IMR-90 (cell line): ENCODE measurements at regions not wholly inside any gene's neighbourhood (a gene's known extent, or its start where the extent isn't known, plus 50 kb on each side); places are given as distances from the start of the nearest gene placed in this dataset.

Experiments used
- ATAC-seq: fragments of 200-7000 bp; cut with Tn5 transposase; 2 replicates; pipeline ENCODE4 v1.9.1; 2020; ENCODE audit warnings: low read depth, mild to moderate bottlenecking, moderate library complexity
- BruUV-seq: library from RNA; stranded (reverse); fragments of 400-500 nt; replicated peaks from 2 replicates; lab custom pipeline; 2021; lab: Mats Ljungman, UMichigan
- CTCF ChIA-PET: fragments of 300-600 bp; formaldehyde crosslinking; extraction: SDS; loops from one replicate; lab custom pipeline; 2021; ENCODE audit warnings: antibody characterized with exemption; lab: Yijun Ruan, JAX
- POLR2A ChIA-PET: fragments of 300-600 bp; sonication (Branson Sonifier 250); formaldehyde crosslinking; loops from one replicate; lab custom pipeline; 2022; ENCODE audit warnings: antibody characterized with exemption; ENCODE audit not compliant: unreplicated experiment; lab: Charles Lee
- DNase-seq: peaks from one replicate; pipeline ENCODE4 v3.0.0; 2013
- H2AFZ ChIP-seq: replicated peaks from 2 replicates; pipeline ENCODE3; 2013; ENCODE audit warnings: low read length, mild to moderate bottlenecking; ENCODE audit not compliant: poor library complexity
- H2AK5ac ChIP-seq: 2 replicates; pipeline ENCODE4 v1.6.1; 2013; ENCODE audit warnings: low read depth, low read length, inconsistent platforms
- H2AK9ac ChIP-seq: replicated peaks from 2 replicates; pipeline ENCODE3; 2013; ENCODE audit warnings: mild to moderate bottlenecking, low read depth, low read length, moderate library complexity; ENCODE audit not compliant: poor library complexity
- H2BK120ac ChIP-seq: 2 replicates; pipeline ENCODE4 v1.6.1; 2013; ENCODE audit warnings: low read depth, low read length, inconsistent platforms
- H2BK15ac ChIP-seq: 3 replicates; pipeline ENCODE4 v1.6.1; 2013; ENCODE audit warnings: low read depth, low read length, inconsistent platforms
- H2BK20ac ChIP-seq: 2 replicates; pipeline ENCODE4 v1.6.1; 2013; ENCODE audit warnings: low read depth, mild to moderate bottlenecking, inconsistent platforms, low read length, moderate library complexity
- H2BK5ac ChIP-seq: 2 replicates; pipeline ENCODE4 v1.6.1; 2013; ENCODE audit warnings: mild to moderate bottlenecking, low read depth, low read length, inconsistent platforms; ENCODE audit not compliant: poor library complexity, severe bottlenecking
- H3K14ac ChIP-seq: replicated peaks from 2 replicates; pipeline ENCODE4 v1.6.1; 2013; ENCODE audit warnings: low read depth, low read length, inconsistent platforms
- H3K18ac ChIP-seq: 2 replicates; pipeline ENCODE4 v1.6.1; 2013; ENCODE audit warnings: low read depth, low read length, control low read depth
- H3K23ac ChIP-seq: 2 replicates; pipeline ENCODE4 v1.6.1; 2013; ENCODE audit warnings: low read depth, low read length, inconsistent platforms
- H3K27ac ChIP-seq: 2 replicates; pipeline ENCODE4 v1.5.1; 2013; ENCODE audit warnings: mild to moderate bottlenecking, control low read depth, low read length; ENCODE audit not compliant: insufficient read depth
- H3K27me3 ChIP-seq: 2 replicates; pipeline ENCODE4 v1.6.1; 2013; ENCODE audit warnings: low read length; ENCODE audit not compliant: control insufficient read depth, insufficient read depth
- H3K36me3 ChIP-seq: 2 replicates; pipeline ENCODE4 v1.6.1; 2013; ENCODE audit warnings: low read length, mixed read lengths; ENCODE audit not compliant: control insufficient read depth, insufficient read depth
- H3K4ac ChIP-seq: 2 replicates; pipeline ENCODE4 v1.6.1; 2013; ENCODE audit warnings: low read depth, low read length, inconsistent platforms
- H3K4me1 ChIP-seq: 2 replicates; pipeline ENCODE4 v1.6.1; 2013; ENCODE audit warnings: low read length, mixed read lengths; ENCODE audit not compliant: control insufficient read depth, insufficient read depth
- H3K4me2 ChIP-seq: 2 replicates; pipeline ENCODE4 v1.6.1; 2013; ENCODE audit warnings: low read depth, mild to moderate bottlenecking, control low read depth, low read length, moderate library complexity
- H3K4me3 ChIP-seq: 2 replicates; pipeline ENCODE4 v1.5.1; 2013; ENCODE audit warnings: low read depth, mild to moderate bottlenecking, control low read depth, low read length, moderate library complexity; ENCODE audit not compliant: insufficient read depth
- H3K56ac ChIP-seq: 2 replicates; pipeline ENCODE4 v1.6.1; 2013; ENCODE audit warnings: low read length, inconsistent platforms; ENCODE audit not compliant: insufficient read depth; ENCODE audit errors: extremely low read depth
- H3K79me1 ChIP-seq, 2 experiments: 2 replicates each; pipeline ENCODE4 v1.6.1; 2013; ENCODE audit warnings: low read length in 2 of 2, inconsistent platforms in 1 of 2, low read depth in 1 of 2
- H3K9ac ChIP-seq: 2 replicates; pipeline ENCODE4 v1.6.1; 2013; ENCODE audit warnings: low read depth, low read length, control low read depth
- H3K9me1 ChIP-seq: 2 replicates; pipeline ENCODE4 v1.6.1; 2013; ENCODE audit warnings: low read length, inconsistent platforms; ENCODE audit not compliant: insufficient read depth
- H3K9me3 ChIP-seq: 2 replicates; pipeline ENCODE4 v1.6.1; 2013; ENCODE audit warnings: low read length; ENCODE audit not compliant: control insufficient read depth, insufficient read depth
- H4K20me1 ChIP-seq: 2 replicates; pipeline ENCODE4 v1.6.1; 2013; ENCODE audit warnings: low read length, inconsistent platforms; ENCODE audit not compliant: insufficient read depth
- H4K5ac ChIP-seq: 2 replicates; pipeline ENCODE4 v1.6.1; 2013; ENCODE audit warnings: mild to moderate bottlenecking, low read depth, low read length, control low read depth
- H4K8ac ChIP-seq, 2 experiments: 2 replicates each; pipeline ENCODE4 v1.6.1; 2013; ENCODE audit warnings: low read depth in 2 of 2, low read length in 2 of 2, control low read depth in 1 of 2, inconsistent platforms in 1 of 2
- H4K91ac ChIP-seq: 2 replicates; pipeline ENCODE4 v1.6.1; 2013; ENCODE audit warnings: low read depth, low read length, inconsistent platforms; ENCODE audit not compliant: insufficient read depth
- BHLHE40 ChIP-seq: fragments of 150-350 bp; IDR thresholded peaks from 2 replicates; pipeline ENCODE4 v1.6.1; 2016; ENCODE audit warnings: mild to moderate bottlenecking, low read depth, low read length
- CEBPB ChIP-seq: IDR thresholded peaks from 2 replicates; pipeline ENCODE4 v1.6.1; 2012; ENCODE audit warnings: low read depth, low read length, improper control_type of control experiment
- CHD1 ChIP-seq: IDR thresholded peaks from 2 replicates; pipeline ENCODE4 v1.6.1; 2012; ENCODE audit warnings: low read depth, low read length, improper control_type of control experiment
- FOS ChIP-seq: fragments of 150-350 bp; IDR thresholded peaks from 2 replicates; pipeline ENCODE4 v1.6.1; 2016; ENCODE audit warnings: low read depth, low read length
- MAFK ChIP-seq: IDR thresholded peaks from 2 replicates; pipeline ENCODE4 v1.6.1; 2012; ENCODE audit warnings: low read depth, low read length, improper control_type of control experiment
- MAZ ChIP-seq: IDR thresholded peaks from 2 replicates; pipeline ENCODE4 v1.6.1; 2012; ENCODE audit warnings: low read depth, mild to moderate bottlenecking, low read length, improper control_type of control experiment, moderate library complexity, borderline replicate concordance
- MXI1 ChIP-seq: IDR thresholded peaks from 2 replicates; pipeline ENCODE4 v1.6.1; 2012; ENCODE audit warnings: low read depth, mild to moderate bottlenecking, low read length, moderate library complexity, borderline replicate concordance
- NFE2L2 ChIP-seq: fragments of 150-350 bp; IDR thresholded peaks from 2 replicates; pipeline ENCODE4 v1.6.1; 2016; ENCODE audit warnings: low read depth, mild to moderate bottlenecking, low read length
- POLR2A ChIP-seq: IDR thresholded peaks from 2 replicates; pipeline ENCODE4 v1.6.1; 2012; ENCODE audit warnings: mild to moderate bottlenecking, low read depth, low read length
- RAD21 ChIP-seq: IDR thresholded peaks from 2 replicates; pipeline ENCODE4 v1.6.1; 2012; ENCODE audit warnings: low read length, improper control_type of control experiment
- RCOR1 ChIP-seq: IDR thresholded peaks from 2 replicates; pipeline ENCODE4 v1.6.1; 2012; ENCODE audit warnings: mild to moderate bottlenecking, low read length, improper control_type of control experiment; ENCODE audit not compliant: insufficient replicate concordance
- RFX5 ChIP-seq: IDR thresholded peaks from 2 replicates; pipeline ENCODE4 v1.8.0; 2012; ENCODE audit warnings: low read depth, mild to moderate bottlenecking, low read length, moderate library complexity
- SMC3 ChIP-seq: fragments of 150-350 bp; IDR thresholded peaks from 2 replicates; pipeline ENCODE4 v1.6.1; 2016; ENCODE audit warnings: low read depth, mild to moderate bottlenecking, antibody characterized with exemption, low read length, moderate library complexity
- WGBS, 2 experiments: methylation state at CpG; one replicate each; pipeline versions ENCODE4 v1.1.5 to v1.1.7; 2013; ENCODE audit warnings: missing lambda C conversion rate in 2 of 2; ENCODE audit not compliant: insufficient read length in 1 of 2; ENCODE audit errors: extremely low coverage in 2 of 2; 5-methylcytosine and 5-hydroxymethylcytosine counted together
- dilution Hi-C: fragments of 300-500 bp; cut with HindIII; formaldehyde crosslinking; loops from one replicate; pipeline ENCODE4 v1.14.3; 2018; ENCODE audit warnings: low sequenced_read_pairs; ENCODE audit not compliant: unreplicated experiment
- in situ Hi-C: fragments of 300-500 bp; cut with MboI; formaldehyde crosslinking; loops from 3 replicates; pipeline ENCODE4 v1.14.3; 2019; ENCODE audit warnings: low sequenced_read_pairs, inconsistent platforms, mixed read lengths
- intact Hi-C: fragments of 100-400 bp; cut with micrococcal nuclease; formaldehyde crosslinking; loops from 2 replicates; pipeline ENCODE4 v1.10.0; 2022
- TF ChIP-seq, protein P1 (sequence below): fragments of 150-350 bp; IDR thresholded peaks from 2 replicates; pipeline ENCODE4 v1.6.1; 2016; ENCODE audit warnings: low read depth, mild to moderate bottlenecking, low read length, moderate library complexity, borderline replicate concordance
- TF ChIP-seq, protein P2 (sequence below): conservative IDR thresholded peaks from 2 replicates; pipeline ENCODE4 v1.5.1; 2012; ENCODE audit warnings: mild to moderate bottlenecking, low read depth, low read length, improper control_type of control experiment
- TF ChIP-seq, protein P3 (sequence below): fragments of 150-350 bp; IDR thresholded peaks from 2 replicates; pipeline ENCODE4 v1.6.1; 2017; ENCODE audit warnings: mild to moderate bottlenecking, antibody characterized with exemption, low read length, low read depth

DNA sequence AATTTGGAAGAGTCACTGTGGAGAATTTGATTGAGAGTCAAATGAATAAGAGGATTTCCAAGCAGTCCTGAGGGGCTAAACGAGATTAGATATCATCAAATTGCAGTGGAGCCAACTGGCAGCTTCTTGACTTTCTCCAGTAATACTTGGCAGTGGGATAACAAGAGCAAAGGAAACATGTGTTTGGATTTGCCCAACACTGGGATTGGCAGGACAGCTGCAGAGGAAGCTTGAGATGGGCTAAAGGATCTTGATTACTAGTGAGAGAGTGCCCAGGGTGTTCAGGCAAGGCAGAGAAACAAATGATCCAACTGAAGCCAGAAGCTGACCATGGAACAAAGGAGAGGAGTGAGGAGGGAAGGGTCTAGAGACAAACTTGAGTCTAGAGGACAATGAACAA lies 356.0 kb upstream of the ISL1 start:
- Histone ChIP-seq H2BK120ac (no peak overlapping the region), H4K8ac (no peak overlapping the region), H2AK9ac (no peak overlapping the region), H3K14ac (no peak overlapping the region), H3K18ac (no peak overlapping the region), H3K4me1 (no peaks in the 10 kb centered on the region), H3K4me2 (no peak overlapping the region), H4K91ac (no peak overlapping the region), H2BK5ac (no peak overlapping the region), H3K56ac (no peak overlapping the region), H3K27ac (no peak overlapping the region), H2AK5ac (no peak overlapping the region), H3K4me3 (no peak overlapping the region), H2AFZ (no peak overlapping the region), H3K27me3 (no peaks in the 10 kb centered on the region), H3K9ac (no peak overlapping the region), H3K4ac (no peak overlapping the region), H4K20me1 (no peaks in the 10 kb centered on the region), H4K5ac (no peak overlapping the region), H3K79me1 (no peaks in the 10 kb centered on the region), H2BK15ac (no peak overlapping the region), H3K36me3 (no peaks in the 10 kb centered on the region), H3K9me1 (no peaks in the 10 kb centered on the region), H3K9me3 (peaks cover 3% of the 10 kb centered on the region), H3K23ac (no peak overlapping the region), H2BK20ac (no peak overlapping the region)
- in situ Hi-C loops, result no loop called here
- WGBS, 2 experiments, result 14% methylated on average over 1 of the region's 1 CpG; no CpG with 5 or more reads in 1 of the 2 experiments
- ATAC-seq (no peak), DNase-seq (no peak)
- no TSS peak for BruUV-seq
- POLR2A ChIA-PET, result no interaction called here
- CTCF ChIA-PET, result no interaction called here
- intact Hi-C loops, result no loop called here
- TF ChIP-seq RCOR1 (no peak), RAD21 (no peak), MAZ (no peak), NFE2L2 (no peak), SMC3 (no peak), MAFK (no peak), RFX5 (no peak), MXI1 (no peak), FOS (no peak), BHLHE40 (no peak), CHD1 (no peak), CEBPB (no peak), POLR2A (no peak)
- TF ChIP-seq, protein P1, sequence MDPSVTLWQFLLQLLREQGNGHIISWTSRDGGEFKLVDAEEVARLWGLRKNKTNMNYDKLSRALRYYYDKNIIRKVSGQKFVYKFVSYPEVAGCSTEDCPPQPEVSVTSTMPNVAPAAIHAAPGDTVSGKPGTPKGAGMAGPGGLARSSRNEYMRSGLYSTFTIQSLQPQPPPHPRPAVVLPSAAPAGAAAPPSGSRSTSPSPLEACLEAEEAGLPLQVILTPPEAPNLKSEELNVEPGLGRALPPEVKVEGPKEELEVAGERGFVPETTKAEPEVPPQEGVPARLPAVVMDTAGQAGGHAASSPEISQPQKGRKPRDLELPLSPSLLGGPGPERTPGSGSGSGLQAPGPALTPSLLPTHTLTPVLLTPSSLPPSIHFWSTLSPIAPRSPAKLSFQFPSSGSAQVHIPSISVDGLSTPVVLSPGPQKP, result no peak
- TF ChIP-seq, protein P2, sequence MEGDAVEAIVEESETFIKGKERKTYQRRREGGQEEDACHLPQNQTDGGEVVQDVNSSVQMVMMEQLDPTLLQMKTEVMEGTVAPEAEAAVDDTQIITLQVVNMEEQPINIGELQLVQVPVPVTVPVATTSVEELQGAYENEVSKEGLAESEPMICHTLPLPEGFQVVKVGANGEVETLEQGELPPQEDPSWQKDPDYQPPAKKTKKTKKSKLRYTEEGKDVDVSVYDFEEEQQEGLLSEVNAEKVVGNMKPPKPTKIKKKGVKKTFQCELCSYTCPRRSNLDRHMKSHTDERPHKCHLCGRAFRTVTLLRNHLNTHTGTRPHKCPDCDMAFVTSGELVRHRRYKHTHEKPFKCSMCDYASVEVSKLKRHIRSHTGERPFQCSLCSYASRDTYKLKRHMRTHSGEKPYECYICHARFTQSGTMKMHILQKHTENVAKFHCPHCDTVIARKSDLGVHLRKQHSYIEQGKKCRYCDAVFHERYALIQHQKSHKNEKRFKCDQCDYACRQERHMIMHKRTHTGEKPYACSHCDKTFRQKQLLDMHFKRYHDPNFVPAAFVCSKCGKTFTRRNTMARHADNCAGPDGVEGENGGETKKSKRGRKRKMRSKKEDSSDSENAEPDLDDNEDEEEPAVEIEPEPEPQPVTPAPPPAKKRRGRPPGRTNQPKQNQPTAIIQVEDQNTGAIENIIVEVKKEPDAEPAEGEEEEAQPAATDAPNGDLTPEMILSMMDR, result no peak
- TF ChIP-seq, protein P3, sequence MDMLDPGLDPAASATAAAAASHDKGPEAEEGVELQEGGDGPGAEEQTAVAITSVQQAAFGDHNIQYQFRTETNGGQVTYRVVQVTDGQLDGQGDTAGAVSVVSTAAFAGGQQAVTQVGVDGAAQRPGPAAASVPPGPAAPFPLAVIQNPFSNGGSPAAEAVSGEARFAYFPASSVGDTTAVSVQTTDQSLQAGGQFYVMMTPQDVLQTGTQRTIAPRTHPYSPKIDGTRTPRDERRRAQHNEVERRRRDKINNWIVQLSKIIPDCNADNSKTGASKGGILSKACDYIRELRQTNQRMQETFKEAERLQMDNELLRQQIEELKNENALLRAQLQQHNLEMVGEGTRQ, result no peak
- dilution Hi-C loops, result no loop called here
